IMR-90 (cell line): ENCODE measurements at regions not wholly inside any gene's neighbourhood (a gene's known extent, or its start where the extent isn't known, plus 50 kb on each side); places are given as distances from the start of the nearest gene placed in this dataset.

Source experiments
- BHLHE40 ChIP-seq: fragments of 150-350 bp; IDR thresholded peaks from 2 replicates; pipeline ENCODE4 v1.6.1; 2016; ENCODE audit warnings: mild to moderate bottlenecking, low read depth, low read length
- MAZ ChIP-seq: IDR thresholded peaks from 2 replicates; pipeline ENCODE4 v1.6.1; 2012; ENCODE audit warnings: low read depth, mild to moderate bottlenecking, low read length, improper control_type of control experiment, moderate library complexity, borderline replicate concordance
- MXI1 ChIP-seq: IDR thresholded peaks from 2 replicates; pipeline ENCODE4 v1.6.1; 2012; ENCODE audit warnings: low read depth, mild to moderate bottlenecking, low read length, moderate library complexity, borderline replicate concordance
- POLR2A ChIP-seq: IDR thresholded peaks from 2 replicates; pipeline ENCODE4 v1.6.1; 2012; ENCODE audit warnings: mild to moderate bottlenecking, low read depth, low read length
- RAD21 ChIP-seq: IDR thresholded peaks from 2 replicates; pipeline ENCODE4 v1.6.1; 2012; ENCODE audit warnings: low read length, improper control_type of control experiment
- RCOR1 ChIP-seq: IDR thresholded peaks from 2 replicates; pipeline ENCODE4 v1.6.1; 2012; ENCODE audit warnings: mild to moderate bottlenecking, low read length, improper control_type of control experiment; ENCODE audit not compliant: insufficient replicate concordance
- RFX5 ChIP-seq: IDR thresholded peaks from 2 replicates; pipeline ENCODE4 v1.8.0; 2012; ENCODE audit warnings: low read depth, mild to moderate bottlenecking, low read length, moderate library complexity
- SMC3 ChIP-seq: fragments of 150-350 bp; IDR thresholded peaks from 2 replicates; pipeline ENCODE4 v1.6.1; 2016; ENCODE audit warnings: low read depth, mild to moderate bottlenecking, antibody characterized with exemption, low read length, moderate library complexity
- TF ChIP-seq, protein P1 (sequence below): conservative IDR thresholded peaks from 2 replicates; pipeline ENCODE4 v1.5.1; 2012; ENCODE audit warnings: mild to moderate bottlenecking, low read depth, low read length, improper control_type of control experiment
- TF ChIP-seq, protein P2 (sequence below): fragments of 150-350 bp; IDR thresholded peaks from 2 replicates; pipeline ENCODE4 v1.6.1; 2017; ENCODE audit warnings: mild to moderate bottlenecking, antibody characterized with exemption, low read length, low read depth
- TF ChIP-seq, protein P3 (sequence below): fragments of 150-350 bp; IDR thresholded peaks from 2 replicates; pipeline ENCODE4 v1.6.1; 2016; ENCODE audit warnings: low read depth, mild to moderate bottlenecking, low read length, moderate library complexity, borderline replicate concordance

DNA sequence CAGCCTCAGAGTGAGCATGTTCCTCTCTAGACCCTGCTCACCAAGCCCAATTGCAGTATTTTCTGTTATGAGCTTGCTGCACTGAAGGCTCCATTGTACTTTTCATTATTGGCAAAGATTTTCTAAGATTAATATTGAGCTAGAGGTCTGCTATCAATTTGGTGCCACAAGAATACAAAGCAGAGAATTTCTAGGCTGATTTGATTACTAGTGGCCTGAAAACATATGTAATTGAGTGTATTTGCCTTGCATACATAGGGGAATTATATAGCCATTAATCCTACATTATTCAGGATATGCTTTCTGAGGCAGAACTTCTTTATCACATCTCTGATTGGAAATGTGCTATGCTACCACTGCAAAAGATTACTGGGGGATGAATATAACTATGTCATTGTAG lies 322.9 kb upstream of the ZC3H12C start:
- TF ChIP-seq, protein P1, sequence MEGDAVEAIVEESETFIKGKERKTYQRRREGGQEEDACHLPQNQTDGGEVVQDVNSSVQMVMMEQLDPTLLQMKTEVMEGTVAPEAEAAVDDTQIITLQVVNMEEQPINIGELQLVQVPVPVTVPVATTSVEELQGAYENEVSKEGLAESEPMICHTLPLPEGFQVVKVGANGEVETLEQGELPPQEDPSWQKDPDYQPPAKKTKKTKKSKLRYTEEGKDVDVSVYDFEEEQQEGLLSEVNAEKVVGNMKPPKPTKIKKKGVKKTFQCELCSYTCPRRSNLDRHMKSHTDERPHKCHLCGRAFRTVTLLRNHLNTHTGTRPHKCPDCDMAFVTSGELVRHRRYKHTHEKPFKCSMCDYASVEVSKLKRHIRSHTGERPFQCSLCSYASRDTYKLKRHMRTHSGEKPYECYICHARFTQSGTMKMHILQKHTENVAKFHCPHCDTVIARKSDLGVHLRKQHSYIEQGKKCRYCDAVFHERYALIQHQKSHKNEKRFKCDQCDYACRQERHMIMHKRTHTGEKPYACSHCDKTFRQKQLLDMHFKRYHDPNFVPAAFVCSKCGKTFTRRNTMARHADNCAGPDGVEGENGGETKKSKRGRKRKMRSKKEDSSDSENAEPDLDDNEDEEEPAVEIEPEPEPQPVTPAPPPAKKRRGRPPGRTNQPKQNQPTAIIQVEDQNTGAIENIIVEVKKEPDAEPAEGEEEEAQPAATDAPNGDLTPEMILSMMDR: no peak
- TF ChIP-seq MAZ (no peak), POLR2A (no peak), RCOR1 (no peak), RAD21 (no peak), BHLHE40 (no peak), SMC3 (no peak), RFX5 (no peak), MXI1 (no peak)
- TF ChIP-seq, protein P2, sequence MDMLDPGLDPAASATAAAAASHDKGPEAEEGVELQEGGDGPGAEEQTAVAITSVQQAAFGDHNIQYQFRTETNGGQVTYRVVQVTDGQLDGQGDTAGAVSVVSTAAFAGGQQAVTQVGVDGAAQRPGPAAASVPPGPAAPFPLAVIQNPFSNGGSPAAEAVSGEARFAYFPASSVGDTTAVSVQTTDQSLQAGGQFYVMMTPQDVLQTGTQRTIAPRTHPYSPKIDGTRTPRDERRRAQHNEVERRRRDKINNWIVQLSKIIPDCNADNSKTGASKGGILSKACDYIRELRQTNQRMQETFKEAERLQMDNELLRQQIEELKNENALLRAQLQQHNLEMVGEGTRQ: no peak
- TF ChIP-seq, protein P3, sequence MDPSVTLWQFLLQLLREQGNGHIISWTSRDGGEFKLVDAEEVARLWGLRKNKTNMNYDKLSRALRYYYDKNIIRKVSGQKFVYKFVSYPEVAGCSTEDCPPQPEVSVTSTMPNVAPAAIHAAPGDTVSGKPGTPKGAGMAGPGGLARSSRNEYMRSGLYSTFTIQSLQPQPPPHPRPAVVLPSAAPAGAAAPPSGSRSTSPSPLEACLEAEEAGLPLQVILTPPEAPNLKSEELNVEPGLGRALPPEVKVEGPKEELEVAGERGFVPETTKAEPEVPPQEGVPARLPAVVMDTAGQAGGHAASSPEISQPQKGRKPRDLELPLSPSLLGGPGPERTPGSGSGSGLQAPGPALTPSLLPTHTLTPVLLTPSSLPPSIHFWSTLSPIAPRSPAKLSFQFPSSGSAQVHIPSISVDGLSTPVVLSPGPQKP: no peak
